NOMO-1 treated with DMSO at 0.1 percent for 48 hours (cell line): ENCODE measurements at regions not wholly inside any gene's neighbourhood (a gene's known extent, or its start where the extent isn't known, plus 50 kb on each side); places are given as distances from the start of the nearest gene placed in this dataset.
"Not testable (repeated sequence)": the region's sequence is repeated elsewhere in the genome, so short reads cannot be mapped to it uniquely, and the experiment has no call there.

Experiments used
- DNase-seq: peaks from one replicate; lab custom pipeline; 2025; ENCODE audit not compliant: unreplicated experiment; lab: John Stamatoyannopoulos, UW

DNA sequence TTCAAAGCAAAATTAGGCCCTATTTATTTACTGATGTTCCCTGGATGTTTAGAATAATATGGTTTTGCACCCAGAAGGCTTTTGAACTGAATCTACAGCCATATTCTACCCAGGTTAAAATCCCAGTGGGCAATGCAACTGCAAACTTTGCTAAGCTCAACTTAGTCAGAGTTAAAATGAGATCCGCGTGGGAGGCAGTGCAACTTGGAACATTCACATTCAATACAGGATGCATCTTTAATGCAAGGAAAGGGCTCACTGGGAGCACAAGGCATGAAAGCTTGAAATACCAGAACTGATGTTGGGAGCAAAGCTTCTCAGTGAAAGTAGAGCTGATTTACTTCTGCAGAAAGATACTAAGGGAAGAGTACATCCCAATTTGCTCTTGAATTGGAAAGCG lies 281.2 kb upstream of the DEFB112 start:
- DNase-seq = no peak

DNA sequence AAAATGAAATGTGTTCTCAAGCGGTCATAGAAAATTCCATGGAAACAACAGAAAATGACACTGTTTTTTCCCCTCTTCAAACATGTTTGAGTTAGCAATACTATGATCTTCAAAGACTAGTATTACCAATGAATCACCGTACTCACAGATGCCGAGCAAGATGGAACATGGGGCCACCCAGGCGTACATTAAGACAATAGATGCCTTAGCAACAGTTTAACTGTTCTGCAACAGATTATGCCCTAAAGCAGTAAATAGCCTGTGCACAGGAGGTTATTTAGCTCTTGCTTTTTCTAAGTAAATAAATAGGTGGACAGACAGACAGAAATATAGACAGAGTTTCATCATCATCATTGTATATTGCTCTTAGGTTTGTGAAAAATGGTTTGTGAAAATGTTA lies 284.0 kb upstream of the DEFB112 start:
- DNase-seq = no peak

DNA sequence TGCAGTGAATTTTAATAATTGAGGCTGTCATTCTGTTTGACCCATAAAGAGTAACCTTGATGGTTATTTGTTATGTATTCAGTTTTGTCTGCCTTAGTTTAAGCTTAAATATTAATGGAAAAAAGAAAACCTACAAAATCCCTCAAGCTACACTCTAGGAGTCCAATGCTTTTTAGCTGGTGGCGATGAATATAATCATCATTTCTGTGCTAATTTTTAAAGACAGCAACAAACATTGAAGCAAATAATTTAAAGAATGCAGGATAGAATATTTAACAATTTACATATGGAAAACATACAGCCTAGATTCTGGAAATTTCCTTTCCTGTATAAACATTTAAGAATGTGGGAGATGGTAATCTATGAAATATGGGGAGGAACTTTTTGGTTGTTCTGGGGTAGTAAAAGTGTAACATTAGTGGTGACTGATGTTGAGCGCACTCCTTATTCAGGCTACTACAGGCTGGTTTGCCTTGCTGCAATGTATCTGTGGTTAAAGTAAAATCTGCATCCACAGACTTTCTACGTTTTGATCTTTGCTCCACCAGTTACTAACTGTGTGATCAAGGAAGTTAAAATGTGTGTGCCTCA lies 287.9 kb upstream of the DEFB112 start:
- DNase-seq = no peak

DNA sequence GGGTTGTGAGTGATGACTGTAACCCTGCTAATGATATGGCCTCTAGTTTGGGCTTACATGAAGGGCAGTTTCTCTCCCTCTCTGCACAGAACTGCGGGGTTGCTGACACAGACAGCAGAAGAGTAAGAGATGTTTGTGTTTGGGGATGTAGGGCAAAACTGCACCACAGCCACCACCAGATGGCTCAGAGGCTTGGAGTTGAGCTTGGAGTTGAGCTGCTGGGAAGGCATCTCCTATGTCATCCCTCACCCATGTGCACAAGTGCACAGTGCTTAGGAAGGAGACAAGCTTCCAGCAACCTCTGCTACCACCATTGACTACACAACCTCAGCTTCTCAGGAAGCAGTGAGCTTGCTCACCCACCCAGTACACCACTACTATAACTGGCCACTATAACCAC lies 303.9 kb upstream of the DEFB112 start:
- DNase-seq = no peak

DNA sequence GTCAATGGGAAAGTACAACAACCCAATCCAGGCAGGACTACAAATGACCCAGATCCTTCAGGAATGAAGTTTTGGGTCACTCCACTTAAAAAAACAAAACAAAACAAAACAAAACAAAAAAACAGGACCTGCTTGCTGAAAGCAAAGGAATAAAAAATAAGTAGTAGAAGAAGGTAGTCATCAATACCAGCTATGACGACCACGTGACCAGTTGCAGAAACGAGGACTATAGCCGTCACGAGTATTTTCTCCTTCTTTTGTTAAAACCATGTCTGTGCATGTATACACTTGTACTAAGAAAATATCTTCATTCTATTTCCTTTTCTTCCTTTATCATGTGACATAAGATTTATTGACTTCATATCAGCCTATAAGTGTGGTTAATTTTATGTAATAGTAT lies 308.4 kb upstream of the DEFB112 start:
- no peak for DNase-seq

DNA sequence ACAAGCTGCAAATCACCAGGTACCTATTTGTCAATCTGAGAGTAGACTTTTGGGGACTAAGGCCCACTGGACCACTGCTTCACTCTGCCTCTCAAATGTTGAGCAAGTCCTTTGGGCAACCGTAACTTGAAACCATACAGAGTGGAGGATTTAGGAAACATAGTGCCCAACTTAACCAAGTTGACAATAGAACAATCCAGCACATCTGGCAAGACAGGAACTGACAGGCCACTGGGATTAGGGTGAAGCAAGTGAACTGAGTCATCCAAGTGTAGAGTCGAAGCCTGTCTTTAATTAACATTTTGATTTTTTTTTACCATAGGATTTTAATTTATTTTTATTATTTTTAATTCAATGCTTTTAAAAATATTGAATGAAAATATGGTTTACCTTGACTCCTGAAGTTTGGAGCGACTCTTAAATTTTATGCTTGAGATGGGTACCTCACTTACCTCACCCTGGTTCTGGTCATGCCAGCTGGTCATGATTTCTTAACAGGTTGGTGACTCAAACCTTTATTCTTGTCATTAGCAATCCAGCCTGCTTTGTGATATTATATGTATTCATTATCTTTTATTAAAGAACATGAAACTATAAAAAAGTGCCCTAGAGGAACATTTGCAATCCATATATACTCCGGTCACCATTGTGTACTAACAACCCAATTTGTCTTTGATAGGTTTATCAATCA lies 312.1 kb upstream of the DEFB112 start:
- DNase-seq = no peak

DNA sequence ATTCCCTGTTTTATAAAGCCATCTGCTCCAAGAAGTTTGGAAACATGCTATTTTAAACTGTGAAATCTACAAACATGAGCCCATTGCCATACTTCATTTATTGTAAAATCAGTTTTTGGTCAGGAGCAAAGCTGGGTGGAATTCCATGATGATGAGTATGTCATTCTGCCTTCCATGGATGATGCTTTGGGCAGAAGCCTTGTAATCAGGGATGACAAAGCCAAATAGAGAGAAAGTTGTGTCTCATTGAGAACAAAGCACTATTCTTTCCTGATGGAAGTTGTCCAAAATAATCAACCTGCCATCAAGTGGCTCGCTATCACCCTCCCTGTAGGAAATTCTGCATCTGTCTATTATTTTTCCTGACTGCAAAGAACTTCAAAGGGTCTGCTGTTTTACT lies 313.0 kb upstream of the DEFB112 start:
- DNase-seq = no peak

DNA sequence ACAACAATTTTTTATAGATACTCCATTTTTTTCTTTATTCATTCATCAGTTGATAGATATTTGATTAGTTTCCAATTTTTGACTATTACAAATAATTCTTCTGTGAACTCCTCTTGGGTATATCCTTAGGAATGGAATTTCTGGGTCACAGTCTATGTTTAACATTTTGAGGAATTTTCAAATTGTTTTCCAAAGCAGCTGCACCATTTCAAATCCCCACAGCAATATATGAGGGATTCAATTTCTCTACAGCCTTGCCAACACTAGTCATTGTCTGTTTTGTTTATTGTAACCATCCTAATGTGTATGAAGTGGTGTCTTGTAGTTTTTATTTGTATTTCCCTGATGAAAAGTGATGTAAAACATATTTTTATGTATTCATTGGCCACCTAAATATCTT lies 320.3 kb upstream of the DEFB112 start:
- DNase-seq = no peak

DNA sequence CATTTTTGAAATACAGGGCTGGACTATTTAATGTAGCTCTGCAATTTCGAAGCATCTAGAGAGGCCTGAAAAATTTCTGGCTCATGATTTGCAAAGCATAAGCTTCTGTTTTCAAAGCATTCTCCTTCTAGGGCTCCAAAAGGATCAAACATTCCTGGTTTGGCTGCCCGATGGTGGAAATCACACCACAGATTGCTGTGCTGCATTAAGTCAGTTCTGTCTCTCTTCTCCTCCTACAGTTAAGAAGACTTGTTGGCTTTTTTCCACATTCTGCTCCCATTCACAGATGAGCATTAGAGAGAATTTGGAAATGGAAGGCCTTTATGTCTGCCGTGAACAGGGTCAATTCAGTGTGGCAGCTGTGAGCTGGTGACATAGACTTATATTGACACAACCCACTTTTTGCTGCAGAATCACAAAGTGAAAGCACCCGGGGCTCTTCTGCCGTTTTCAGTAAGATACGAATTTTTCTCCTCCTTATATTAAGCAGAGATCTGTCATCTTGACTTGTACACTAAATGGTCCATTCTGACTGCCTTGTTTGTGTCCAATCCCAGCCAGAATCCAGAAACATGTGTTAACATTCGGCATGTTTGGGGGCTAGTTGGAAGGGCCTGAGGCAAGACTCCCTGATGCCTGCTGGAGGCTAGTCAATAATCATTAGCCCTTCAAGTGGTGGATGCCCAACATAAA lies 330.8 kb upstream of the DEFB112 start:
- no peak for DNase-seq

DNA sequence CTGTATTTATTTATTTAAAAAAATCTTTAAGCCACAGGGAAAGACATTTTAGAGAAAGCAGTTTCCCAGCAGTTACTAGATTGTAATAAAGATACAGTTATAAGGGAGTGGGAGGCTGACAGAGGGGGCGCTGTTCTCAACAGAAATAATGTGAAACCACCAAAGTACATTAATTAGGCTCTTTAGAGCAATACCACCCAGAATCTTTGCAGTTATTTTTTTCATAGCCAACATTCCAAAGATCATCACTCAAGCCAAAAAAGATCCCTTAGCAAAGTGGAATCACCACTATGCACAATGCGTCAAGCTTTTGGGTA lies 331.3 kb upstream of the DEFB112 start:
- DNase-seq = no peak

DNA sequence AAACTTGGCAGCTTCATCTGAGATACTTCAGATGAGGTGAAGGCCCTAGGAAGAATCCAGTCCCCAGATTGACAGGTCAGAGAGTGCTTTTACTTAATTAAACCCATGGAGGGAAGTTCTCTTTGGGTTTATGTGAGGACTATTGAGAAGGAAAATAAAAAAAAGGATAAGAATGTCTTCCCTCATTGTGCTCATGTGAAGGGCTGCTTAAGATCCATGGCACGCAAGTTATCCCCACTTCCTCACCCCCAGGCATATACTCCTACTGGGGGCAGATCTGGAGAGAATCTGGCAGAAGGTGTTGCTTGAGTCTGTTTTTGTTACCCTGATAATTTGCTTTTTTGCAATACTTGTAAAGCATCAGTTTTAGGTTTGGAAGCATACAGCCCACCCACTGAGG lies 322.9 kb upstream of the TFAP2D start:
- DNase-seq = no peak

DNA sequence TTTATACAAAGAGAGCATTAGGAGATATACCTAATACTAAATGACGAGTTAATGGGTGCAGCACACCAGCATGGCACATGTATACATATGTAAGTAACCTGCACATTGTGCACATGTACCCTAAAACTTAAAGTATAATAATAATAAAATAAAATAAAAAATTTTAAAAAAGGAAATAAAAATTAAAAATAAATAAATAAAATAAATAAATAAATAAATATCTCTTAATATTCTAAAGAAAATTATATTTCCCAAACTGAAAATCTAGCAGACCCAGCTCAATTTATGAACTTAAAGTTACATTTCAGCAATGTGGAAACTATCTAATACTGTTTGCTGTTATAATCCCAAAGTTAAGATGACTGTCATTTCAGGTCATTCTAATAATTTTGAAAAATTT lies 319.2 kb upstream of the TFAP2D start:
- not testable (repeated sequence) for DNase-seq

DNA sequence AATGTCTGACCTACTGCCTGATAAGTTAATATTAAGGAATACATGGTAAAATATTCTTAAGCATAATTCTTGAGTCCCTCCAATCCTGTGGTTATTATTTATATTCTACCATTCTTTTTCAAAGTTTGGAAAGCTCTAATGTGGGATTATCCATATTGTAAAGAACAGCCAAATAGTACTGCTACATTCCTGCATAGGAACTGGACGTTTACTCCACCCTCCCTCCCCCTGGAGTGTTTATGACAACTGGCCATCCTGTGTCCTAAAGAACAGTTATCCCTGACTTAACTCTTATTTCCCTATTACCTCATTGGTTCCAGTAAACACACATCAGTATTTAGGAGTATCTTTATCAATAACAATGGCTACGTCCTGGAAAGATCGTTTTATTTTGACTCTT lies 308.7 kb upstream of the TFAP2D start:
- no peak for DNase-seq

DNA sequence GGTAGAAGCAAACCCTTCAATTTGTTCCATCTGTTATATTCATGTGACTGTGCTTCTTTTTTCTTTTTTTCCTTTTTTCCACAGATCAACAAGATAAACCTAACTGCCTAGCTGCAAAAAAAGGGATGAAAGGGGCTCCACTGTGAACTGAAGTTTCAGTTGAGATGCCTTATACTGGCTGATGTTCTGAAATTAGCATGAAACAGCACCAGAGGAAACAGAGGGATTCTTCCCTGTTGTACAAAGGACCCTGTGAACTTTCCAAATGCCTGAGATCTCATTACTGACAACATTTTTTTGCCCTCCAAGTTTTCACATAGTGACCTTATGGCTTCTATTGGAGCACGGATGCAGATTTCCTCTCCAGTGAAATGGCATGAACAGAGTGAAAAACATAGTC lies 302.7 kb upstream of the TFAP2D start:
- no peak for DNase-seq

DNA sequence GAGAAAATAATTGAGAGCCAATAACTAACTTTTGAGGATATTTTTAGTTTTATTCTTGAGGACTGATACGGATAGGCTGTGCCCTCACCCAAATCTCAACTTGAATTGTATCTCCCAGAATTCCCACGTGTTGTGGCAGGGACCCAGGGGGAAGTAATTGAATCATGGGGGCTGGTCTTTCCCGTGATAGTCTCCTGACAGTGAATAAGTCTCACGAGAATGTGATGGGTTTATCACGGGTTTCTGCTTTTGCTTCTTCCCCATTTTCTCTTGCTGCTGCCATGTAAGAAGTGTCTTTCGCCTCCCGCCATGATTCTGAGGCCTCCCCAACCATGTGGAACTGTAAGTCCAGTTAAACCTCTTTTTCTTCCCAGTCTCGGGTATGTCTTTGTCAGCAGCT lies 292.3 kb upstream of the TFAP2D start:
- not testable (repeated sequence) for DNase-seq

DNA sequence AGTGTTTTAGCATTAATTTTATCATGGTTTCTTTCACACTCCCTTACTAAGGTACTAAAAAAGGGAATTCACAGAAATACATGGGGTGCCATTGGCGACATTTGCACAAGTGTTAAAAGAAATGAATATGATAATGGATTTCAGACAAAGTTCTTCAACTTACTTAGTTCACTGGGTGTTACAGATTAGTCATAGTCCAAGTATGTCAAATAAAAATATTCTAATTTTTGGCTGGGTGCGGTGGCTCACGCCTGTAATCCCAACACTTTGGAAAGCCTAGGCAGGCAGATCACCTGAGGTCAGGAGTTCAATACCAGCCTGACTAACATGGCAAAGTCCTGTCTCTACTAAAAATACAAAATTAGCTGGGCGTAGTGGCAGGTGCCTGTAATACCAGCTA lies 286.1 kb upstream of the TFAP2D start:
- no peak for DNase-seq

DNA sequence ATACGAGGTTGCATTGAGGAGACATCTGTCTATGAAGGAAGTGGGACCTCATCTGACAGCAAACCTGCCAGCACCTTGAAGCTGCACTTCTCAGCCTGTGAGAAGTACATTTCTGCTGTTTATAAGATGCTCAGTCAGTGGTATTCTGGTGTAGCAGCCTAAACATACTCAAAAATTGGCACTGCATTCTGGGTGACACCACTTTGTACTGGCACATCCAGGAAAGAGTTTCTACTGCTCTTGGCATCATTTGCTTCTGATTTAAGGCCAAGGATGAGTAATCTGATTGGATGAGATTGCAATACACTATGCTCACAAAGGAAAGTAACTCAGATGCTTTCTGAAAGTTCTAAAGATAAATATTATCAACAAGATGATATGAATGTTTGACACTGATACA lies 275.4 kb upstream of the TFAP2D start:
- no peak for DNase-seq

DNA sequence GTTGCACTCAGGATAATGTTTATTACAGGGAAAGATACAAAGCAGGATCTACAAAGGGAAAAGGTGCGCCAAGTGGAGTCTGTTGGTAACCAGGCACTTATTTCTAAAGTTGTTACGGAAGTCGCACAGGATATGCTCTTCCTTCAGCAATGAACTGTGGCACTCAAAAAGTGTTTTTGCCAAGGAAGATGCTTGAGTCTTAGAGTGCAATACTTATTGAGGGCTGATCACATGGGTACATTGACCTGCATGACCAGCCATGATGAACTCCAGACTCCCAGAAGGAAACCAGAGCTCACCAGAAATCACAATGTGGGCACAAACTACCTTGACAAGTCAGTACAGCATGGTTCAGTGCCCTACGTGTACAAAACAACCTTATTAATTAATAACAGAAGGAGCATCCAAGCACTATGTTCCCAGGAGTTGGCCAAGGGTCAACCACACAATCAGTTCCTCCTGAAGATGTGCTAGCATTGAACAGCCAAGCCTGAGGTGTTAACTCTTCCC lies 270.7 kb upstream of the TFAP2D start:
- no peak for DNase-seq

DNA sequence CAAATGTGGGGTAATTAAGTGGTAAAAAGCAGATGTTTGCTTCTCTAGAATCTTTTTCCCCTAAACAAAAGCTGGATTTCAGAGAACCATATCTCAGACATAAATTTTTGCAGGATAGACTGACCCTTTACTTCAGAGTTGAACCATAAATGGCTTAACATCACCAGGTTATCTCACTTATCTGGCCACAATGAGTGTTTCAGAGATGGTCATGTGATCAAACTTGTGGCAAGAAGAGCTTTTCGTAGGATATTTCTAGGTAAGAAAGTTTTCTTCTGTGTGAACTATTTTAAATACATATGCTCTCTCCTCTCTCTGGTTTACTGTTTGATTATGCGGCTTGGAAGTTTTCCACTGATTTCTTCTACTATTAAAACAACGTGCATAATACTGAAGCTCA lies 270.2 kb upstream of the TFAP2D start:
- no peak for DNase-seq

DNA sequence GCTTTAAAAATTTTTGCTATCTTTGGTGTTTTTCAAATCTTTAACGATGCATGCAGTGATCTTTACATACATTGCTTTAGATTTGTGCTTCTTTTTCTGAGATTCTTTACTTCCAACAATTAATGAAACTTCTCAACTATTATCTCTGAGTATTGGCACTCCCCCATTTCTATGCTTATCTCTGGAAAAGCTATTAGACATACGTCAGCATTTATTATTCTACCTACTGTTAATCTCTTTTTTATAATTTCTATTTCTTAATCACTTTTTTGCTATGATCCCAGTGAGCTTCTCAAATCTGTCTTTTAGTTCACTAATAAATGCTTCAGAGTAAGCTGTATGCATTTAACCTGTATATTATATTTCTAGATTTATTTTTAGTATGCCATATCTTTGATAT lies 264.2 kb upstream of the TFAP2D start:
- no peak for DNase-seq

DNA sequence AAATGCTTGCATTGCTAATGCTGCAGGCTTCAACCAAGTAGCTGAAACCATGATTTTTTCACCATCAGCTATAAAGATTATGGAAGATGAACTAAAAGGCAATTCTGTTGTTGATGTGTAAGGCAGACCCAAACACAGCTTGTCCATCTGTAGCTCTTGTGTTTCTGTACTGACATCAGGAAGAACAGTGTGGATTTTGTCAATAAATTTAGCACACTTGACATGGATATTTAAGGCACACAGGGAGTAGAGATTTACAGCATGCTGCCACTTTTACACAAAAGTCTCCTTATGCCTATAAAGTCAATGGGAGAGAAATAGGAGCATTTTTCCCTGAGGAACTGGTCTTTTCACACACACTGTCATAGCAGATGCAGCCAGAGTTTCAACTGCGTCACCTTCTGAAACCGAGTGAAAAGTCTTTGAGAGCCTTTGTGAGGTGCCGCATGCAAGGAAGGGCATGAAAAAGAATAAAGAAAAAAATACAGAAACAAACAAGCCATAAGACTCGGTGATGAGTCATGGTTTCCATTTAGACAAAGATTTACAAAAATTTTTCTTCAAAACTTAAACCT lies 261.4 kb upstream of the TFAP2D start:
- DNase-seq = no peak

DNA sequence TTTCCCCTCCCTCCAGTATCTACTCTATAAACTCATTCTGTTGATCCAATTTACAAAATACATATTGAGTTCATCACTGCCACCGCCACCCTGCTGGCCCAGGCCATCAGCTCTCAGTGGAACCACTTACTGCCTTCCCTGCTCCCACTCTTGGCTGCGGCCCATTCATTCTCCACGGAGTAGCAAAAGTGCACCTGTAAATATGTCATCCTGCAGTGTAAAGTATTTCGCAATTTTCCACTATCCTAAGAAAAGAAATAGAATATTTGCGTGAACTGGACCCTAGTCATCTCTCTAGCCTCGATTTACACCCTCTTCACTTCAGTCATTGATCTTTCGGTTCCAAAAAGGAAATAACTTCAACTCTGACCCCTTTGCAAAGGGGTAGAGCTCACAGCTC lies 258.3 kb upstream of the TFAP2D start:
- DNase-seq = no peak
